ENCODE measurements at regions not wholly inside any gene's neighbourhood (a gene's known extent, or its start where the extent isn't known, plus 50 kb on each side); places are given as distances from the start of the nearest gene placed in this dataset.

GRCh38 chr4:165686756-165687155 lies 186.3 kb upstream of the TLL1 start:
- no peak overlapping the region for H3K4me3 ChIP-seq (ENCODE audit: low read depth, poor library complexity, severe bottlenecking)
- intact Hi-C loops (cut with DNase I; ENCODE audit: low total_unique reads), result no loop called here
- WGBS, 2 donors, result 94 to 95% methylated on average over 3 of the region's 3 CpGs
- DNase-seq (ENCODE audit: low spot score in 2 of 2), result no peak
- TF ChIP-seq, protein P1, sequence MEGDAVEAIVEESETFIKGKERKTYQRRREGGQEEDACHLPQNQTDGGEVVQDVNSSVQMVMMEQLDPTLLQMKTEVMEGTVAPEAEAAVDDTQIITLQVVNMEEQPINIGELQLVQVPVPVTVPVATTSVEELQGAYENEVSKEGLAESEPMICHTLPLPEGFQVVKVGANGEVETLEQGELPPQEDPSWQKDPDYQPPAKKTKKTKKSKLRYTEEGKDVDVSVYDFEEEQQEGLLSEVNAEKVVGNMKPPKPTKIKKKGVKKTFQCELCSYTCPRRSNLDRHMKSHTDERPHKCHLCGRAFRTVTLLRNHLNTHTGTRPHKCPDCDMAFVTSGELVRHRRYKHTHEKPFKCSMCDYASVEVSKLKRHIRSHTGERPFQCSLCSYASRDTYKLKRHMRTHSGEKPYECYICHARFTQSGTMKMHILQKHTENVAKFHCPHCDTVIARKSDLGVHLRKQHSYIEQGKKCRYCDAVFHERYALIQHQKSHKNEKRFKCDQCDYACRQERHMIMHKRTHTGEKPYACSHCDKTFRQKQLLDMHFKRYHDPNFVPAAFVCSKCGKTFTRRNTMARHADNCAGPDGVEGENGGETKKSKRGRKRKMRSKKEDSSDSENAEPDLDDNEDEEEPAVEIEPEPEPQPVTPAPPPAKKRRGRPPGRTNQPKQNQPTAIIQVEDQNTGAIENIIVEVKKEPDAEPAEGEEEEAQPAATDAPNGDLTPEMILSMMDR (IDR thresholded peaks at IDR 0.05), result no peak

DNA sequence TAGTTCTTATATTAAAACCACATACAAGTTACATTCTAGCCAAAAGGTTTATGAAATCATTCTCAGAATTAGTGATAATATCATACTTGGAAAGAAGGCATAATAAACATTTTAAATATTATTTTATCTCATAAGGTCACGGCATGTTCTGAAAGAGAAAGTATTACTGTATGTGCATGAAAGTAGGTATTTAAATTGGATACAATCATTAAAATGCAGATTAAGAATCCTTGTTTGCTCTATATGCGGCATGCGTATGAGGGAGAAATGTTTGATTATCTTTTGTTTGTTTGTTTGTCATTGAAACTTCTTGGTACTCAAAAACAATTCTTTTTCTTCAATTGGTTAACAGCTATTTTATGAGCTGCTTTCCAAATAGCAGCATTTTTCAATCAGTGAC lies 183.9 kb upstream of the TLL1 start:
- no peak for DNase-seq (ENCODE audit: low spot score in 2 of 2)
- intact Hi-C loops (cut with DNase I; ENCODE audit: low total_unique reads), result no loop called here
- WGBS, 2 donors, result 70 to 72% methylated on average over 3 of the region's 3 CpGs
- no peak overlapping the region for H3K4me3 ChIP-seq (ENCODE audit: low read depth, poor library complexity, severe bottlenecking)
- TF ChIP-seq POLR2A (IDR thresholded peaks at IDR 0.05), result no peak
- TF ChIP-seq, protein P1 (IDR thresholded peaks at IDR 0.05), result no peak

- TF ChIP-seq, protein P1 (IDR thresholded peaks at IDR 0.05), result no peak
- TF ChIP-seq POLR2A (IDR thresholded peaks at IDR 0.05), result no peak
- intact Hi-C loops (cut with DNase I; ENCODE audit: low total_unique reads), result no loop called here
- H3K4me3 ChIP-seq (ENCODE audit: low read depth, poor library complexity, severe bottlenecking), result no peak overlapping the region
- DNase-seq (ENCODE audit: low spot score in 2 of 2), result no peak
- 96 to 97% methylated on average over 3 of the region's 3 CpGs for WGBS, 2 donors
Measured at GRCh38 chr4:165692082-165692481, 181.0 kb upstream of the TLL1 start.

GRCh38 chr4:165698272-165698671 lies 174.8 kb upstream of the TLL1 start:
- intact Hi-C loops (cut with DNase I; ENCODE audit: low total_unique reads), result no loop called here
- TF ChIP-seq, protein P1 (IDR thresholded peaks at IDR 0.05), result no peak
- TF ChIP-seq POLR2A (IDR thresholded peaks at IDR 0.05), result no peak
- DNase-seq (ENCODE audit: low spot score in 2 of 2), result no peak
- 33 to 57% methylated on average over 2 of the region's 2 CpGs for WGBS, 2 donors
- H3K4me3 ChIP-seq (ENCODE audit: low read depth, poor library complexity, severe bottlenecking), result no peak overlapping the region

DNA sequence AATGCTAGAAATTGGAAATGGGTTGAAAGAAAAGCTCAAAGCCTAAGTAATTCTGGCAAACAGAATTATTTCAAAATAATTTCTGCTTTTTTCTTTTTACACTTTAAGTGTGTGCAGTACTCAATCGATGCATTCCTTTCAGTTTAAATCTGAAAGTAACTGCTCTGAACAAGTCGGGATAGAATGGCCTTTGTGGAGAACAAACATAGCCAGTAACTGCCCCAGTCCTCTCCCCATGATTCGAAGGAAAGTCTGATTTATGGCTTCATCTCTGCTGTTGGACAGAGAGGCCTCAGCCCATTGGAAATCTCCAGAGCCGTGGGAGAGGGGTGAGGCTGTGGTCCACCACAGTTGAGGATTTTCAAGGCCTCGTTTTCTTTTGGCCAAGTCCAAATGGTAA lies 174.0 kb upstream of the TLL1 start:
- 81 to 89% methylated on average over 5 of the region's 5 CpGs for WGBS, 2 donors
- no peak for DNase-seq (ENCODE audit: low spot score in 2 of 2)
- no peak for TF ChIP-seq POLR2A (IDR thresholded peaks at IDR 0.05)
- TF ChIP-seq, protein P1 (IDR thresholded peaks at IDR 0.05), result no peak
- intact Hi-C loops (cut with DNase I; ENCODE audit: low total_unique reads), result no loop called here
- H3K4me3 ChIP-seq (ENCODE audit: low read depth, poor library complexity, severe bottlenecking), result no peak overlapping the region

DNA sequence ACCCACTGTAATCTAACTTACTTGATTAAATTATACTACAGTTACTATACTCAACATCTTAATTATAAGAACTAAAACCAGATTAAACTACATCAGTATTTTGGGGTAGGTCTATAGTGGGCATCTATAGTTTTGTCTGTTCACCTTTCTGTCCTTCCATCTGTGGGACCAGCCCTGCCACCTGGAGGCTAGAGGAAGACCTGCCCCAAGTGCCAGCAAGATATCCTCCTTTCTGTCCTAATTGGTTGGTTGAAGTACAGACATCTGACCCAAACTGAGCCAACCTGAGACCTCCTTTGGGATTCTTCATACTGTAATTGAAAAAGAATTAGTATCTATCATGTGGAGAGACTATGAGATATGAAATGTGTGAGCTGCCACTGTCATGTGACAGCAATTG lies 172.2 kb upstream of the TLL1 start:
- intact Hi-C loops (cut with DNase I; ENCODE audit: low total_unique reads), result no loop called here
- H3K4me3 ChIP-seq (ENCODE audit: low read depth, poor library complexity, severe bottlenecking), result no peak overlapping the region
- no peak for TF ChIP-seq POLR2A (IDR thresholded peaks at IDR 0.05)
- TF ChIP-seq, protein P1 (IDR thresholded peaks at IDR 0.05), result no peak
- DNase-seq (ENCODE audit: low spot score in 2 of 2), result no peak

Measured in lower leg skin (tissue), 4 donors.